Adrenal gland (tissue), 5 donors: ENCODE measurements at regions not wholly inside any gene's neighbourhood (a gene's known extent, or its start where the extent isn't known, plus 50 kb on each side); places are given as distances from the start of the nearest gene placed in this dataset.

Source experiments
- POLR2A ChIP-seq, 2 donors: fragments of 450-650 bp; IDR thresholded peaks; one replicate each; pipeline ENCODE4 v1.6.1; 2017; ENCODE audit warnings: antibody characterized with exemption in 2 of 2, mild to moderate bottlenecking in 2 of 2, moderate library complexity in 1 of 2
- TF ChIP-seq, protein P1 (sequence below), 6 experiments: fragments of 450-650 bp in 4 of 6; fragments of 200-600 bp in 2 of 6; sonication (generic) in 1 of 6; IDR thresholded peaks; 1 replicate in 5 of 6; 2 replicates in 1 of 6; pipeline versions ENCODE4 v1.5.1 to v1.8.0; 2016 to 2021; ENCODE audit warnings: antibody characterized with exemption in 6 of 6, mild to moderate bottlenecking in 2 of 6, moderate library complexity in 1 of 6
- donor health status: DM: no; HTN: no; CAD: no.

GRCh38 chr13:32878163-32878562, 138.1 kb upstream of the KL start:
- TF ChIP-seq, protein P1, sequence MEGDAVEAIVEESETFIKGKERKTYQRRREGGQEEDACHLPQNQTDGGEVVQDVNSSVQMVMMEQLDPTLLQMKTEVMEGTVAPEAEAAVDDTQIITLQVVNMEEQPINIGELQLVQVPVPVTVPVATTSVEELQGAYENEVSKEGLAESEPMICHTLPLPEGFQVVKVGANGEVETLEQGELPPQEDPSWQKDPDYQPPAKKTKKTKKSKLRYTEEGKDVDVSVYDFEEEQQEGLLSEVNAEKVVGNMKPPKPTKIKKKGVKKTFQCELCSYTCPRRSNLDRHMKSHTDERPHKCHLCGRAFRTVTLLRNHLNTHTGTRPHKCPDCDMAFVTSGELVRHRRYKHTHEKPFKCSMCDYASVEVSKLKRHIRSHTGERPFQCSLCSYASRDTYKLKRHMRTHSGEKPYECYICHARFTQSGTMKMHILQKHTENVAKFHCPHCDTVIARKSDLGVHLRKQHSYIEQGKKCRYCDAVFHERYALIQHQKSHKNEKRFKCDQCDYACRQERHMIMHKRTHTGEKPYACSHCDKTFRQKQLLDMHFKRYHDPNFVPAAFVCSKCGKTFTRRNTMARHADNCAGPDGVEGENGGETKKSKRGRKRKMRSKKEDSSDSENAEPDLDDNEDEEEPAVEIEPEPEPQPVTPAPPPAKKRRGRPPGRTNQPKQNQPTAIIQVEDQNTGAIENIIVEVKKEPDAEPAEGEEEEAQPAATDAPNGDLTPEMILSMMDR (IDR thresholded peaks at IDR 0.05): no peak
- TF ChIP-seq POLR2A (IDR thresholded peaks at IDR 0.05): no peak
